GM06990 (cell line): ENCODE measurements at regions not wholly inside any gene's neighbourhood (a gene's known extent, or its start where the extent isn't known, plus 50 kb on each side); places are given as distances from the start of the nearest gene placed in this dataset.

Source experiments
- DNase-seq: peaks from one replicate; pipeline ENCODE4 v3.0.0-alpha.2; 2011; ENCODE audit not compliant: insufficient read length; ENCODE audit errors: extremely low read depth
- H3K27me3 ChIP-seq: replicated peaks from 2 replicates; pipeline ENCODE4 v1.6.0; 2011; ENCODE audit warnings: low read length; ENCODE audit not compliant: control insufficient read depth, insufficient read depth
- H3K36me3 ChIP-seq: 2 replicates; pipeline ENCODE4 v1.5.1; 2011; ENCODE audit warnings: low read length; ENCODE audit not compliant: control insufficient read depth, insufficient read depth
- H3K4me3 ChIP-seq: replicated peaks from 2 replicates; pipeline ENCODE4 v1.5.1; 2011; ENCODE audit warnings: low read depth, mild to moderate bottlenecking, control low read depth, low read length
- CTCF ChIP-seq: IDR thresholded peaks from 2 replicates; pipeline ENCODE4 v1.5.1; 2011; ENCODE audit warnings: low read length, control low read depth, mild to moderate bottlenecking, inconsistent platforms; ENCODE audit not compliant: insufficient read depth, poor library complexity, severe bottlenecking

- TF ChIP-seq CTCF, result no peak
- DNase-seq, result no peak
- H3K4me3 ChIP-seq, result no peak overlapping the region
- H3K36me3 ChIP-seq, result no peaks in the 10 kb centered on the region
- H3K27me3 ChIP-seq, result no peaks in the 10 kb centered on the region
These were observed 410.9 kb downstream of the UTRN start for GRCh38 chr6:144695858-144696533.

GRCh38 chr6:144696610-144697368, 411.7 kb downstream of the UTRN start:
- Histone ChIP-seq H3K4me3 (no peak overlapping the region), H3K27me3 (no peaks in the 10 kb centered on the region), H3K36me3 (no peaks in the 10 kb centered on the region)
- DNase-seq, result no peak
- TF ChIP-seq CTCF, result no peak

- DNase-seq, result no peak
- no peaks in the 10 kb centered on the region for H3K27me3 ChIP-seq
- no peak overlapping the region for H3K4me3 ChIP-seq
- H3K36me3 ChIP-seq, result no peaks in the 10 kb centered on the region
- TF ChIP-seq CTCF, result no peak
These were observed 412.2 kb downstream of the UTRN start for GRCh38 chr6:144697369-144697760.

- no peak for TF ChIP-seq CTCF
- Histone ChIP-seq H3K4me3 (no peak overlapping the region), H3K36me3 (no peaks in the 10 kb centered on the region), H3K27me3 (no peaks in the 10 kb centered on the region)
- DNase-seq, result no peak
These were observed 412.7 kb downstream of the UTRN start for GRCh38 chr6:144697801-144698200.

GRCh38 chr6:144702781-144703180, 417.6 kb downstream of the UTRN start:
- Histone ChIP-seq H3K36me3 (no peaks in the 10 kb centered on the region), H3K4me3 (no peak overlapping the region), H3K27me3 (no peaks in the 10 kb centered on the region)
- no peak for TF ChIP-seq CTCF
- DNase-seq, result no peak
